HT-29 (cell line): ENCODE measurements at regions not wholly inside any gene's neighbourhood (a gene's known extent, or its start where the extent isn't known, plus 50 kb on each side); places are given as distances from the start of the nearest gene placed in this dataset.
A peak's percentile ranks its signal among the peaks of the same experiment; 100 is the strongest.

Experiments
- DNase-seq: peaks from one replicate; pipeline ENCODE4 v3.0.0-alpha.2; 2015; ENCODE audit warnings: low spot score

GRCh38 chr9:97747201-97747965, 50.2 kb upstream of the XPA start:
- no peak for DNase-seq

GRCh38 chr9:97748525-97748924, 51.4 kb upstream of the XPA start:
- no peak for DNase-seq

GRCh38 chr9:97749928-97750327, 52.8 kb upstream of the XPA start:
- DNase-seq = no peak

- peak; percentile 46 for DNase-seq
Measured at GRCh38 chr9:97751531-97751930, 54.4 kb upstream of the XPA start.

GRCh38 chr9:97752274-97752673, 55.1 kb upstream of the XPA start:
- DNase-seq = peak; percentile 25

- DNase-seq = no peak
Measured at GRCh38 chr9:97753364-97753763, 56.2 kb upstream of the XPA start.

- DNase-seq = no peak
Measured at GRCh38 chr9:97753975-97754374, 56.8 kb upstream of the XPA start.

GRCh38 chr9:97755618-97756267, 58.6 kb upstream of the XPA start:
- DNase-seq = no peak

GRCh38 chr9:97756991-97757390, 59.9 kb upstream of the XPA start:
- no peak for DNase-seq

GRCh38 chr9:97758334-97758916, 61.3 kb upstream of the XPA start:
- no peak for DNase-seq

GRCh38 chr9:97759581-97760288, 62.6 kb upstream of the XPA start:
- DNase-seq = no peak

- no peak for DNase-seq
Measured at GRCh38 chr9:97761056-97761598, 64.0 kb upstream of the XPA start.

- no peak for DNase-seq
Measured at GRCh38 chr9:97761879-97762278, 64.7 kb upstream of the XPA start.

GRCh38 chr9:97763874-97764273, 66.7 kb upstream of the XPA start:
- no peak for DNase-seq

GRCh38 chr9:97766092-97766491, 69.0 kb upstream of the XPA start:
- no peak for DNase-seq

- no peak for DNase-seq
Measured at GRCh38 chr9:97766610-97767009, 69.5 kb upstream of the XPA start.

- no peak for DNase-seq
Measured at GRCh38 chr9:97767891-97768290, 70.8 kb upstream of the XPA start.

- DNase-seq = no peak
Measured at GRCh38 chr9:97768746-97769145, 71.6 kb upstream of the XPA start.

- no peak for DNase-seq
Measured at GRCh38 chr9:97769208-97769607, 72.1 kb upstream of the XPA start.

- DNase-seq = no peak
Measured at GRCh38 chr9:97770808-97771372, 73.8 kb upstream of the XPA start.

GRCh38 chr9:97771641-97772040, 74.5 kb upstream of the XPA start:
- DNase-seq = no peak

GRCh38 chr9:97772145-97772544, 75.0 kb upstream of the XPA start:
- DNase-seq = no peak
